AG04450 (cell line): ENCODE measurements at regions not wholly inside any gene's neighbourhood (a gene's known extent, or its start where the extent isn't known, plus 50 kb on each side); places are given as distances from the start of the nearest gene placed in this dataset.
"Not testable (repeated sequence)": the region's sequence is repeated elsewhere in the genome, so short reads cannot be mapped to it uniquely, and the experiment has no call there.

Experiments used
- CTCF ChIA-PET: fragments of 300-600, 350-600 bp; formaldehyde crosslinking; extraction: SDS; loops from one replicate; lab custom pipeline; 2022; ENCODE audit warnings: antibody characterized with exemption, inconsistent platforms; lab: Charles Lee
- POLR2A ChIA-PET: fragments of 350-600 bp; formaldehyde crosslinking; extraction: SDS; loops from one replicate; lab custom pipeline; 2021; ENCODE audit warnings: antibody characterized with exemption, inconsistent platforms; lab: Yijun Ruan, JAX
- DNase-seq: peaks from one replicate; pipeline ENCODE4 v3.0.0-alpha.2; 2011; ENCODE audit warnings: low read depth, low spot score
- H3K27ac ChIP-seq: one replicate; pipeline ENCODE4 v1.5.1; 2012; ENCODE audit warnings: low read depth, low read length, control low read depth
- H3K27me3 ChIP-seq: one replicate; pipeline ENCODE4 v1.6.0; 2012; ENCODE audit warnings: low read length; ENCODE audit not compliant: control insufficient read depth, insufficient read depth
- H3K4me3 ChIP-seq: 2 replicates; pipeline ENCODE4 v1.5.1; 2011; ENCODE audit warnings: mild to moderate bottlenecking, low read depth, low read length, control low read depth
- H3K9me3 ChIP-seq: 2 replicates; pipeline ENCODE4 v1.5.1; 2012; ENCODE audit warnings: low read length; ENCODE audit not compliant: control insufficient read depth, insufficient read depth
- CTCF ChIP-seq: IDR thresholded peaks from 2 replicates; pipeline ENCODE4 v1.5.1; 2011; ENCODE audit warnings: low read depth, low read length, control low read depth, inconsistent platforms

GRCh38 chr5:125236981-125237380 lies 490.5 kb upstream of the ZNF608 start:
- ChIA-PET CTCF (no interaction called here), POLR2A (no interaction called here)
- DNase-seq: no peak
- TF ChIP-seq CTCF: no peak
- Histone ChIP-seq H3K27ac (no peak overlapping the region), H3K9me3 (no peaks in the 10 kb centered on the region), H3K27me3 (no peaks in the 10 kb centered on the region), H3K4me3 (no peak overlapping the region)

GRCh38 chr5:125244531-125244930 lies 498.1 kb upstream of the ZNF608 start:
- TF ChIP-seq CTCF: no peak
- ChIA-PET POLR2A (no interaction called here), CTCF (no interaction called here)
- no peaks in the 10 kb centered on the region for H3K9me3 ChIP-seq
- H3K27me3 ChIP-seq: no peaks in the 10 kb centered on the region
- no peak overlapping the region for H3K27ac ChIP-seq
- no peak overlapping the region for H3K4me3 ChIP-seq
- DNase-seq: peak; percentile 8

GRCh38 chr5:125245216-125245615 lies 498.8 kb upstream of the ZNF608 start:
- no peak for TF ChIP-seq CTCF
- ChIA-PET POLR2A (no interaction called here), CTCF (no interaction called here)
- Histone ChIP-seq H3K27me3 (no peaks in the 10 kb centered on the region), H3K4me3 (no peak overlapping the region), H3K9me3 (no peaks in the 10 kb centered on the region), H3K27ac (no peak overlapping the region)
- no peak for DNase-seq

- no peak for TF ChIP-seq CTCF
- DNase-seq: no peak
- Histone ChIP-seq H3K27ac (no peak overlapping the region), H3K4me3 (no peak overlapping the region), H3K9me3 (peaks cover 9% of the 10 kb centered on the region), H3K27me3 (no peaks in the 10 kb centered on the region)
- POLR2A ChIA-PET: no interaction called here
- CTCF ChIA-PET: interaction anchor here (1.1 kb wide), 1 partner anchor 26 kb away, joined by 5 read pairs; no protein-coding TSS in a partner anchor
Measured at GRCh38 chr5:125249400-125249799, 503.0 kb upstream of the ZNF608 start.

GRCh38 chr5:125251703-125252102 lies 505.3 kb upstream of the ZNF608 start:
- Histone ChIP-seq H3K27me3 (no peaks in the 10 kb centered on the region), H3K27ac (no peak overlapping the region), H3K4me3 (no peak overlapping the region), H3K9me3 (peaks cover 10% of the 10 kb centered on the region)
- no peak for DNase-seq
- CTCF ChIA-PET: no interaction called here
- POLR2A ChIA-PET: no interaction called here
- no peak for TF ChIP-seq CTCF

GRCh38 chr5:125253634-125254033 lies 507.2 kb upstream of the ZNF608 start:
- H3K27me3 ChIP-seq, H3K4me3 ChIP-seq, DNase-seq, POLR2A ChIA-PET, H3K27ac ChIP-seq, H3K9me3 ChIP-seq, CTCF ChIA-PET: not testable (repeated sequence)
